H9 (cell line): ENCODE measurements at regions not wholly inside any gene's neighbourhood (a gene's known extent, or its start where the extent isn't known, plus 50 kb on each side); places are given as distances from the start of the nearest gene placed in this dataset.

Source experiments
- DNase-seq: peaks from one replicate; pipeline ENCODE4 v3.0.0-alpha.2; 2017
- H2AFZ ChIP-seq: one replicate; pipeline ENCODE4 v1.6.1; 2013; ENCODE audit warnings: mild to moderate bottlenecking, low read length, control low read depth, moderate library complexity
- H2AK5ac ChIP-seq: 2 replicates; pipeline ENCODE4 v1.6.1; 2013; ENCODE audit warnings: low read length, control low read depth, mixed read lengths; ENCODE audit not compliant: insufficient read length
- H2BK120ac ChIP-seq: one replicate; pipeline ENCODE4 v1.6.1; 2013; ENCODE audit warnings: low read depth, mild to moderate bottlenecking, low read length, control low read depth, inconsistent platforms; ENCODE audit not compliant: poor library complexity, severe bottlenecking
- H2BK12ac ChIP-seq: 2 replicates; pipeline ENCODE4 v1.6.1; 2013; ENCODE audit warnings: low read length, control low read depth, mixed read lengths, low read depth; ENCODE audit not compliant: insufficient read length
- H2BK15ac ChIP-seq: 2 replicates; pipeline ENCODE4 v1.6.1; 2013; ENCODE audit warnings: low read depth, low read length, control low read depth
- H2BK20ac ChIP-seq: one replicate; pipeline ENCODE4 v1.6.1; 2013; ENCODE audit warnings: low read depth, mild to moderate bottlenecking, low read length, control low read depth, inconsistent platforms; ENCODE audit not compliant: poor library complexity, severe bottlenecking
- H2BK5ac ChIP-seq: 2 replicates; pipeline ENCODE4 v1.6.1; 2013; ENCODE audit warnings: low read length, control low read depth, mixed read lengths; ENCODE audit not compliant: insufficient read length
- H3K14ac ChIP-seq: 2 replicates; pipeline ENCODE4 v1.6.1; 2013; ENCODE audit warnings: low read length, control low read depth; ENCODE audit not compliant: insufficient read depth
- H3K18ac ChIP-seq: 2 replicates; pipeline ENCODE4 v1.6.1; 2013; ENCODE audit warnings: low read depth, mild to moderate bottlenecking, mixed read lengths, low read length, control low read depth; ENCODE audit not compliant: insufficient read length
- H3K23ac ChIP-seq: 2 replicates; pipeline ENCODE4 v1.6.1; 2013; ENCODE audit warnings: low read length, control low read depth, mixed read lengths, low read depth; ENCODE audit not compliant: insufficient read length
- H3K23me2 ChIP-seq: 2 replicates; pipeline ENCODE4 v1.6.1; 2013; ENCODE audit warnings: low read depth, mild to moderate bottlenecking, mixed read lengths, low read length, control low read depth; ENCODE audit not compliant: insufficient read length, poor library complexity, severe bottlenecking
- H3K27ac ChIP-seq: 2 replicates; pipeline ENCODE4 v1.5.1; 2013; ENCODE audit warnings: low read length, control low read depth, mixed read lengths, low read depth; ENCODE audit not compliant: insufficient read length
- H3K27me3 ChIP-seq: 2 replicates; pipeline ENCODE4 v1.6.1; 2013; ENCODE audit warnings: low read length, control low read depth, inconsistent platforms; ENCODE audit not compliant: insufficient read depth
- H3K4ac ChIP-seq: 2 replicates; pipeline ENCODE4 v1.6.1; 2013; ENCODE audit warnings: low read depth, mild to moderate bottlenecking, control low read depth, inconsistent platforms, low read length, moderate library complexity
- H3K4me1 ChIP-seq: 2 replicates; pipeline ENCODE4 v1.6.1; 2013; ENCODE audit warnings: low read length, control low read depth, inconsistent platforms; ENCODE audit not compliant: insufficient read depth
- H3K4me2 ChIP-seq: 2 replicates; pipeline ENCODE4 v1.6.1; 2013; ENCODE audit warnings: low read length, control low read depth, mixed read lengths; ENCODE audit not compliant: insufficient read length, insufficient read depth
- H3K56ac ChIP-seq: 2 replicates; pipeline ENCODE4 v1.6.1; 2013; ENCODE audit warnings: low read depth, mild to moderate bottlenecking, mixed read lengths, low read length, control low read depth; ENCODE audit not compliant: insufficient read length
- H3K79me1 ChIP-seq: 2 replicates; pipeline ENCODE4 v1.6.1; 2013; ENCODE audit warnings: low read depth, mild to moderate bottlenecking, moderate library complexity, low read length, control low read depth, inconsistent platforms; ENCODE audit not compliant: insufficient read depth, poor library complexity, severe bottlenecking
- H3K79me2 ChIP-seq: 2 replicates; pipeline ENCODE4 v1.6.1; 2013; ENCODE audit warnings: low read length, control low read depth, inconsistent platforms; ENCODE audit not compliant: insufficient read depth
- H3K9ac ChIP-seq: 2 replicates; pipeline ENCODE4 v1.6.1; 2013; ENCODE audit warnings: low read length, control low read depth, mixed read lengths; ENCODE audit not compliant: insufficient read length; ENCODE audit errors: extremely low read depth
- H3K9me3 ChIP-seq: one replicate; pipeline ENCODE4 v1.6.1; 2013; ENCODE audit warnings: low read depth, low read length, inconsistent platforms; ENCODE audit not compliant: control insufficient read depth
- H3T11ph ChIP-seq: one replicate; pipeline ENCODE4 v1.6.1; 2013; ENCODE audit warnings: mild to moderate bottlenecking, low read length, control low read depth, inconsistent platforms
- H4K20me1 ChIP-seq: one replicate; pipeline ENCODE4 v1.6.1; 2013; ENCODE audit not compliant: control insufficient read depth, insufficient read length, insufficient read depth
- H4K5ac ChIP-seq: 2 replicates; pipeline ENCODE4 v1.6.1; 2013; ENCODE audit warnings: low read depth, mild to moderate bottlenecking, mixed read lengths, low read length, control low read depth; ENCODE audit not compliant: insufficient read length
- H4K8ac ChIP-seq: replicated peaks from 2 replicates; pipeline ENCODE4 v1.6.1; 2013; ENCODE audit warnings: low read length, control low read depth, mixed read lengths, low read depth; ENCODE audit not compliant: insufficient read length
- H4K91ac ChIP-seq: 2 replicates; pipeline ENCODE4 v1.6.1; 2013; ENCODE audit warnings: low read depth, mild to moderate bottlenecking, moderate library complexity, mixed read lengths, low read length, control low read depth; ENCODE audit not compliant: insufficient read length
- H3K27ac Mint-ChIP-seq, 3 experiments: 2 replicates in 2 of 3; 3 replicates in 1 of 3; pipeline ENCODE4 v1.8.0; 2020 to 2021; ENCODE audit warnings: mixed read lengths in 3 of 3, mild to moderate bottlenecking in 1 of 3, moderate library complexity in 1 of 3
- H3K27me3 Mint-ChIP-seq: 2 replicates; pipeline ENCODE4 v1.8.0; 2021; ENCODE audit warnings: low read depth, mild to moderate bottlenecking, moderate library complexity, mixed read lengths
- H3K36me3 Mint-ChIP-seq, 3 experiments: 2 replicates in 2 of 3; 3 replicates in 1 of 3; pipeline ENCODE4 v1.8.0; 2020 to 2021; ENCODE audit warnings: low read depth in 3 of 3, mixed read lengths in 3 of 3; ENCODE audit not compliant: insufficient read depth in 1 of 3
- H3K4me1 Mint-ChIP-seq, 2 experiments: 2 replicates each; pipeline ENCODE4 v1.8.0; 2020; ENCODE audit warnings: mixed read lengths in 2 of 2
- H3K4me3 Mint-ChIP-seq, 2 experiments: 2 replicates in 1 of 2; 3 replicates in 1 of 2; pipeline ENCODE4 v1.8.0; 2020 to 2021; ENCODE audit warnings: mild to moderate bottlenecking in 2 of 2, mixed read lengths in 2 of 2, moderate library complexity in 1 of 2
- H3K9me3 Mint-ChIP-seq, 2 experiments: 2 replicates in 1 of 2; 3 replicates in 1 of 2; pipeline ENCODE4 v1.8.0; 2020; ENCODE audit warnings: mild to moderate bottlenecking in 2 of 2, mixed read lengths in 2 of 2, moderate library complexity in 1 of 2
- WGBS: extraction: QIAGEN DNeasy Blood & Tissue Kit; methylation state at CpG from one replicate; pipeline ENCODE4 v1.1.7; 2013; ENCODE audit warnings: missing lambda C conversion rate, low lambda C conversion rate, mixed read lengths; ENCODE audit not compliant: insufficient read length; ENCODE audit errors: extremely low coverage; 5-methylcytosine and 5-hydroxymethylcytosine counted together
- TF ChIP-seq, protein P1 (sequence below): fragments of 200-600 bp; sonication (generic); conservative IDR thresholded peaks from 3 replicates; pipeline ENCODE4 v1.8.0; 2021; ENCODE audit warnings: antibody characterized with exemption, mild to moderate bottlenecking

DNA sequence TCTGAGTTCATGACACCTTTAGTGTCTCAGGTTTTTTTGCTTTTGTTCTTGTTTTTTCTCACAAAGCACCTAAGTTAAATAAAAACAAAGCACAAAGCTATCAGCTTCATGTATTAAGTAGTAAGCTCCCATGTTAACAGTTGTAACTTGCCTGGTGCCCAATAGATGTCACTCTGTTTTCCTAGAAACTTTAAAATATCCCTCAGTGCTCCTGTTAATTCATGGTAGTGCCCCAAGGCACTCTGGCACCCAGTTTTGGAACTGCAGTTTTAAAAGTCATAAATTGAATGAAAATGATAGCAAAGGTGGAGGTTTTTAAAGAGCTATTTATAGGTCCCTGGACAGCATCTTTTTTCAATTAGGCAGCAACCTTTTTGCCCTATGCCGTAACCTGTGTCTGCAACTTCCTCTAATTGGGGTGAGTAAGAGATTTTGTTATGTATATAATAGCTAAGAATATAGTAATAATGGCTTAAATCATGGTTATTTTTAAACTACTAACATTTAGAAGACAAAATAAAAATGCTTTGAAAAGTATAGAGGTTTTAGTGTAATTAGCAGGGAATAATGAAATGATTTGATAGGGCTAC lies 555.0 kb upstream of the TMEFF2 start:
- Histone ChIP-seq H2BK15ac (no peak overlapping the region), H2AFZ (no peak overlapping the region), H2BK12ac (no peak overlapping the region), H3K4me2 (no peak overlapping the region), H2BK20ac (no peak overlapping the region), H3K23me2 (no peaks in the 10 kb centered on the region), H4K8ac (no peak overlapping the region), H3K14ac (no peak overlapping the region), H3K4ac (no peak overlapping the region), H3K27ac (no peak overlapping the region), H3K4me1 (no peaks in the 10 kb centered on the region), H3K9me3 (no peaks in the 10 kb centered on the region), H3T11ph (no peak overlapping the region), H3K23ac (no peak overlapping the region), H3K27me3 (no peaks in the 10 kb centered on the region), H3K79me1 (no peaks in the 10 kb centered on the region), H3K18ac (no peak overlapping the region), H4K91ac (no peak overlapping the region), H2BK120ac (no peak overlapping the region), H4K5ac (no peak overlapping the region), H3K79me2 (no peaks in the 10 kb centered on the region), H3K56ac (no peak overlapping the region), H4K20me1 (no peaks in the 10 kb centered on the region), H2AK5ac (no peak overlapping the region), H2BK5ac (no peak overlapping the region), H3K9ac (no peak overlapping the region)
- WGBS = no CpG with 5 or more reads among the region's 1 CpG
- H3K27me3 Mint-ChIP-seq = no peaks in the 10 kb centered on the region
- no peak for DNase-seq
- TF ChIP-seq, protein P1, sequence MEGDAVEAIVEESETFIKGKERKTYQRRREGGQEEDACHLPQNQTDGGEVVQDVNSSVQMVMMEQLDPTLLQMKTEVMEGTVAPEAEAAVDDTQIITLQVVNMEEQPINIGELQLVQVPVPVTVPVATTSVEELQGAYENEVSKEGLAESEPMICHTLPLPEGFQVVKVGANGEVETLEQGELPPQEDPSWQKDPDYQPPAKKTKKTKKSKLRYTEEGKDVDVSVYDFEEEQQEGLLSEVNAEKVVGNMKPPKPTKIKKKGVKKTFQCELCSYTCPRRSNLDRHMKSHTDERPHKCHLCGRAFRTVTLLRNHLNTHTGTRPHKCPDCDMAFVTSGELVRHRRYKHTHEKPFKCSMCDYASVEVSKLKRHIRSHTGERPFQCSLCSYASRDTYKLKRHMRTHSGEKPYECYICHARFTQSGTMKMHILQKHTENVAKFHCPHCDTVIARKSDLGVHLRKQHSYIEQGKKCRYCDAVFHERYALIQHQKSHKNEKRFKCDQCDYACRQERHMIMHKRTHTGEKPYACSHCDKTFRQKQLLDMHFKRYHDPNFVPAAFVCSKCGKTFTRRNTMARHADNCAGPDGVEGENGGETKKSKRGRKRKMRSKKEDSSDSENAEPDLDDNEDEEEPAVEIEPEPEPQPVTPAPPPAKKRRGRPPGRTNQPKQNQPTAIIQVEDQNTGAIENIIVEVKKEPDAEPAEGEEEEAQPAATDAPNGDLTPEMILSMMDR = peak; percentile 63
- no peak overlapping the region for H3K4me3 Mint-ChIP-seq
- no peak overlapping the region for H3K27ac Mint-ChIP-seq
- peaks cover 3 to 5% of the 10 kb centered on the region in 2 experiments for H3K9me3 Mint-ChIP-seq
- no peaks in the 10 kb centered on the region for H3K4me1 Mint-ChIP-seq
- H3K36me3 Mint-ChIP-seq = peaks cover under 1 to 4% (median 3%) of the 10 kb centered on the region in 3 experiments; a peak in 3 of 7 replicates
